NCI-H226 (cell line): ENCODE measurements at regions not wholly inside any gene's neighbourhood (a gene's known extent, or its start where the extent isn't known, plus 50 kb on each side); places are given as distances from the start of the nearest gene placed in this dataset.
"Not testable (repeated sequence)": the region's sequence is repeated elsewhere in the genome, so short reads cannot be mapped to it uniquely, and the experiment has no call there.

Experiments
- DNase-seq: peaks from one replicate; pipeline ENCODE4 v3.0.0-alpha.2; 2015

GRCh38 chr2:172294983-172295382 is 132.4 kb upstream of the ITGA6 start:
- DNase-seq = no peak

DNA sequence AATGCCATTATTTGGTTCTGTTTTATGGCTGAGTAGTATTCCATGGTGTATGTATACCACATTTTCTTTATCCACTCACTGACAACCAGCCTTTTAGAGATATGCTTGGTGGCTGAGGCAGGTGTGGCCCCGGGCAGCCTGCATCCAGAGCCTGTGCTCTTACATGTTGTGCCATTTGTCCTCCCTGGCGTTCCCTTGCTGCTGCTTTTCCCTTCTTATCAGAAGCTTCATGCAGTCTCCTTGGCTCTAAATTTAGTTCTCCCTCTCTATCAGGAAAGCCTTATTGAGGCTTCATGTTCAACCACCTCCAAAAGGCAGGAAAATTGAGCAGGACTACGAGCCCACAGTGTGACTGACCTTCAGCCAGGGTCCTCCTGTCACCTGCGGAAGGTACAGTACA is 131.7 kb upstream of the ITGA6 start:
- DNase-seq = no peak

GRCh38 chr2:172296267-172297046 is 130.9 kb upstream of the ITGA6 start:
- no peak for DNase-seq

DNA sequence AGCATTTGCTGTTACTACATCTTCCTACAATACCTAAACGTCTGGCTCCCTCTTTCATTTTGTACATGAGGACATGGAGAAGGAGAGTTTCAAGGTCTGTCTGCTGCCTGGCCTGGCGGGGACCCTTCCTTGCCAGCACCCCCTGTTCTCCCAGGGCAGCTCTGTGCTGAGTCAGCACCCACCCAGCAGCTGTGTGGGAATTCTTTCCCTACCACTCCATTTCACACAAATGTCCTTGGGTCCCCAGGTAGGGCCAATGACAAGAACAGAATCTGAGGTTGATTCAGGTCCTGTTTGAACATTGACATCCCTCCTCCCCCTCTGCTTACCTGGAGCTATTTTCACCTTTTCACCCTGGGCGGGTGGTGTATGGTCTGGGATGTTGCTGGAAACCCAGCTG is 129.9 kb upstream of the ITGA6 start:
- no peak for DNase-seq

DNA sequence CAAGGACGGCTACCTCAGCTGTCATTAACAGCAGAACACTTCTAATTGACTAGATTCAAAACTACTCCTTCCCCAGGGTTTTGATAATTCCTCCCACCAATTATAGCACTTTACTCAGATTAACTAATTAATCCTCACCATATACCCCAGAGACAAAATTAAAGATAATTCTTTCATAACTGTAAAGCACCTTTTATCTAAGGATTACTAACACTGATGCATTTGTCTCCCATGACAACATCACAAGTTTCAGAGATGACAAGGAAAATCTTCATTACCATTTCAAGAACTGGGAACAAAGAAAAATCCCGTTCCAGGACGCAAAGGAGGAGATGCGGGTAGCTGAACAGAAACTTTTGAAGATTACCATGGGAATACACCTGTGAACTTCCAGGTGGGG is 129.4 kb upstream of the ITGA6 start:
- no peak for DNase-seq

DNA sequence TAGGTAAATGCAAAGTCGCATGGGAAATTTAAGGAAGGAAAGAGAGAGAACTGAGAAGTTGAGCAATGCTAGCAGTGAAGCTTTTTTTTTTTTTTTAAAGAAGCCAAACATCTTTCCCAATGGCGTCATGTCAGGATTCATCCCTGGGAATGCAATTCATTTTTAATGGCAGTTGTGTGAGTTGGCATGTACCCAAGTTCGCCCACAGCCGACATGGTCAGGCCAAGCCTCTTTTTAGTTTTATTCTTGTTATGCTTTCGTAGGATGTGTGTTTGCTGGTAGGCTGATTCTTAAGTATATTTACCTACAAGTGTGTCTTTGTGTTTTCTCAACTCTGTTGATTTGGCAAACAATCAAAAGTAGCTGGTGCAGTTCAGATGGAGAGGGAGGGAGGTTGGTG is 127.6 kb upstream of the ITGA6 start:
- DNase-seq = peak; percentile 38

GRCh38 chr2:172300851-172301250 is 126.5 kb upstream of the ITGA6 start:
- no peak for DNase-seq

DNA sequence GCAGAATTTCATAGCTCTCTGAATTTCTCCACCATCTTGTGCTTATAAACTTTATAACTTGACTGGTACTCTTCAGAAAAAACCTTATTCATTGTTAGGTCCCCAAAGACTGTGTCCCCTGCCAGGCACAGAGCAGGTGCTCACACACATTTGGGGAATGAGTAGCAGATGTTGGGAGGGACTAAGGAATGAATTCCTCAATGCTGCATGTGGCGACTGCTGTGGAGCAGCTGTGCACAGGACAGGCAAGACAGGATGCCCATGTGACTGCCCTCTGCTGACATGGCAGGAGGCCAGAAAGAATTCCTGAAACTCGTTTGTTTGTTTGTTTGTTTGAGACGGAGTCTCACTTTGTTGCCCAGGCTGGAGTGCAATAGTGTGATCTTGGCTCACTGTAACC is 122.3 kb upstream of the ITGA6 start:
- no peak for DNase-seq

DNA sequence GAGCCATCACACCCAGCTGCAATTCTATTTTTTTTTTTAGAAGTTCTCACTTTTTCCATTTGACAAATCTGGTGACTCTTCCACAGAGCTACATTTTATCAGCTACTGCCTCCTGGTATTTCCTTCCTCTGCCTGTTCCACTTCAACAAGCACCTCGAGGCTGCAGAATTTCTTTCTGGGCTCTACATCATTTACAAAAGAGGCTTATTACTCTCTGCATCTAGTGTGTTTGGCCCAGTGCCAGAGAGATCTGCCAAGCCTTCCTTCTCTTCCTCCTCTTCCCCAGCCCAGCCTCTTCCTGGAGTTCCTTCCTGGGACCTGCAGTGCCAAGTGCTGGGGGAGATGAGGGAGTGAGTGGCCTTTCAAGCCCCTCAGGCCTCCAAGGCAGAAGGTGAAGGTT is 119.6 kb upstream of the ITGA6 start:
- DNase-seq = peak; percentile 64

- DNase-seq = no peak
Observed at GRCh38 chr2:172308253-172308935, 119.0 kb upstream of the ITGA6 start.

GRCh38 chr2:172311921-172312345 is 115.5 kb upstream of the ITGA6 start:
- no peak for DNase-seq

- DNase-seq = no peak
Observed at GRCh38 chr2:172313715-172314341, 113.6 kb upstream of the ITGA6 start.

GRCh38 chr2:172315070-172315469 is 112.3 kb upstream of the ITGA6 start:
- not testable (repeated sequence) for DNase-seq

- DNase-seq = no peak
Observed at GRCh38 chr2:172322049-172322448, 105.3 kb upstream of the ITGA6 start.

- no peak for DNase-seq
Observed at GRCh38 chr2:172323256-172323655, 104.1 kb upstream of the ITGA6 start.

DNA sequence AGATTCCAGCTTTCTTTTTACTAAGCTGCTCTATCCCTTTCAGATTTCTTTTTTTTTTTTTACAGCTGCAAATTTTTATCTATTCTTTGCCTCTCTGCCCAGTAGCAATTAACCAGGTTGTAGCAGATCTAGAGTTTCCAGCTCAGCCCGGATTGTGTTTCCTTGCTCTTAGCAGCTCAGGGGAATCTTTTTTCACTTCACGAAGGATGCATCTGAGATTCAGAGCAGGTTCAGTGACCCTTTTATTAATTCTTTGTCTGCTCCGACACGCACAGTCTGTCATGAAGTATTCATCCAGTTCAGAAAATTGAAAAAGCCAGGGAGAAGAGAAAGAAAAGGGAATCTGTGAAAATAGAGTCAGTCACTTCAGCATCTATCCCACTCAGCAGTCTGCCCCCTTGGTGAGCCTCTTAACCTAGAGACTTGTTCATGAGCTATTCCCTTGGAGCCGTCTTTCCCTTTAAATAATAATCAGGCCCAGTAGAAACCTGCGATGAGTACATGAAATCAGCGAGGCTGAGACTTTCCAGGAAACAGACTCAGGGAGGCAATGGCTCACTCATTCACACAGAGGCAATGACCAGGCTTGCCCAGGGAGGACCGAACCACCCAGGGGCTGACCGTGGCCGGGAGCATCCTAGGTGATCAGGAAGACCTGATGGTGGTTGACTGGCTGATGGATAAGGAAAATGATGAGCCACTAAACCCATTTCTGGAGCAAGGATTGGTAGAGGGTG is 103.4 kb upstream of the ITGA6 start:
- no peak for DNase-seq

DNA sequence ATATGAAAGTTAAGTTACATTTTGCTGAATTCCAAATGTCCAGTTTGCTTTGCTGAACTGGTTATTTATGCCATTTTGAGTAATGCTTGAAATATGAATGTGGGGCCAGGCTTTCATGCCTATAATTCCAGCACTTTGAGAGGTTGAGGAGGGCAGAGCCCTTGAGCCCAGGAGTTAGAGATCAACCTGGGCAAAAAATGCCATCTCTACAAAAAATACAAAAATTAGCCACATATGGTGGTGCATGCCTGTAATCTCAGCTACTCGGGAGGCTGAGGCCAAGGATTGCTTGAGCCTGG is 101.2 kb upstream of the ITGA6 start:
- no peak for DNase-seq

GRCh38 chr2:172328103-172328841 is 99.1 kb upstream of the ITGA6 start:
- DNase-seq = no peak

DNA sequence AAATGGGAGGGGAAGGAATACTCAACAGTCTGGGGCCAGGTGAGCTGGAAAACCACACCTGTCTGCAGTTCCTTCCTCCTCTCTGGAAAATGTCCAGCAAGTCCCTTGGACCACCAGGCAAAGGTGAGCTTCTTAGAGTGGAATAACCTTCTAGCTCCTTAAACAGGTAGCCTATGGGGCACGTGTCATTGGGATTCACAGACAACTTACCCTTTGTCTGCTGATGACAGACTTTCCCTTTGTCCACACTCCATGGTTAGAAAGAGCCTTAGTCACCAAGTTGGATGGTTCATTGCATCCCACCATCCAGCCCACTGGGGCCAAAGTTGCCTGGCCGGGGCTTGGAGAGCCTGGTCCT is 98.0 kb upstream of the ITGA6 start:
- no peak for DNase-seq

- DNase-seq = no peak
Observed at GRCh38 chr2:172329774-172330671, 97.4 kb upstream of the ITGA6 start.

- no peak for DNase-seq
Observed at GRCh38 chr2:172332507-172332906, 94.9 kb upstream of the ITGA6 start.
